GM12873 (cell line): ENCODE measurements at regions not wholly inside any gene's neighbourhood (a gene's known extent, or its start where the extent isn't known, plus 50 kb on each side); places are given as distances from the start of the nearest gene placed in this dataset.

ENCODE experiments used
- TF ChIP-seq, protein P1 (sequence below): IDR thresholded peaks from 2 replicates; pipeline ENCODE4 v1.5.1; 2012; ENCODE audit warnings: low read depth, mild to moderate bottlenecking, moderate library complexity, low read length, control low read depth; ENCODE audit not compliant: insufficient read depth; ENCODE audit errors: missing control alignments

DNA sequence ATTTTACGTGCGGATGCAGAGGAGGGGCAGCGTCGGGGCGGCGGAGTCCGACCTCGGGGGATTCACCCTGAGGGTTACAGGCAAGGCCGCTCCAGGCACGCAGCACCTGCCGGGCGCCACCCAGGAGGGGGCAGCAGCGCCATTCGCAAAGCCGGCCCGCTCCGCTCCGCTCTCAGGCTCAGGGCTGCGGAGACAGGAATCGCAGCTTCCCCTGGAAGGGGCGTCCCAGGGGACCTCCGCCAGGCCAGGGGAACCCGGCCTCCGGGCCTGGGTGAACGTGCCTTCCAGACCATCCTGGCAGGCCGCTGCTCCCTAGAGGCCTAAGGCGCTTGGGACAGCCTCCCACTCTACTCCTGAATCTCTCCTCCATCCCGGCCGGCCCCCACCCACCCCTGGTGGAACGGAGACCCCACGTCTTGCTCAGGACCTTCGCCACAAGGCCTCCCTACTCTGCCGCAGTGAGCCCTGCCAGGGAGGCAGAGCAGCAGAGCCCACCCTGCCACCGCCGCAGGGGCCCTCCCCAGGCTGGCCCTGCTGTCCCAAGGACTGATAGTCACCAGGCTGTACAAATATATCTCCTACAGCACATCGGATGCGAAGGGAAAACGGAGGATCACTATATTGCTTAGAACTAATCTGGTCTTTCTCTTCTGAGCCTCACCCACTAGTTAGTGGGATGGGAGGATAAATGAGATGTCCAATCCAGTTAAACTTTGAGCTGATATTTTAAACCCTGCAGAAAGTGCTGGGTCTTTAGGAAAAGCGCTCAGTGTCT lies 115.0 kb downstream of the SMIM20 start:
- TF ChIP-seq, protein P1, sequence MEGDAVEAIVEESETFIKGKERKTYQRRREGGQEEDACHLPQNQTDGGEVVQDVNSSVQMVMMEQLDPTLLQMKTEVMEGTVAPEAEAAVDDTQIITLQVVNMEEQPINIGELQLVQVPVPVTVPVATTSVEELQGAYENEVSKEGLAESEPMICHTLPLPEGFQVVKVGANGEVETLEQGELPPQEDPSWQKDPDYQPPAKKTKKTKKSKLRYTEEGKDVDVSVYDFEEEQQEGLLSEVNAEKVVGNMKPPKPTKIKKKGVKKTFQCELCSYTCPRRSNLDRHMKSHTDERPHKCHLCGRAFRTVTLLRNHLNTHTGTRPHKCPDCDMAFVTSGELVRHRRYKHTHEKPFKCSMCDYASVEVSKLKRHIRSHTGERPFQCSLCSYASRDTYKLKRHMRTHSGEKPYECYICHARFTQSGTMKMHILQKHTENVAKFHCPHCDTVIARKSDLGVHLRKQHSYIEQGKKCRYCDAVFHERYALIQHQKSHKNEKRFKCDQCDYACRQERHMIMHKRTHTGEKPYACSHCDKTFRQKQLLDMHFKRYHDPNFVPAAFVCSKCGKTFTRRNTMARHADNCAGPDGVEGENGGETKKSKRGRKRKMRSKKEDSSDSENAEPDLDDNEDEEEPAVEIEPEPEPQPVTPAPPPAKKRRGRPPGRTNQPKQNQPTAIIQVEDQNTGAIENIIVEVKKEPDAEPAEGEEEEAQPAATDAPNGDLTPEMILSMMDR = peak; percentile 95

DNA sequence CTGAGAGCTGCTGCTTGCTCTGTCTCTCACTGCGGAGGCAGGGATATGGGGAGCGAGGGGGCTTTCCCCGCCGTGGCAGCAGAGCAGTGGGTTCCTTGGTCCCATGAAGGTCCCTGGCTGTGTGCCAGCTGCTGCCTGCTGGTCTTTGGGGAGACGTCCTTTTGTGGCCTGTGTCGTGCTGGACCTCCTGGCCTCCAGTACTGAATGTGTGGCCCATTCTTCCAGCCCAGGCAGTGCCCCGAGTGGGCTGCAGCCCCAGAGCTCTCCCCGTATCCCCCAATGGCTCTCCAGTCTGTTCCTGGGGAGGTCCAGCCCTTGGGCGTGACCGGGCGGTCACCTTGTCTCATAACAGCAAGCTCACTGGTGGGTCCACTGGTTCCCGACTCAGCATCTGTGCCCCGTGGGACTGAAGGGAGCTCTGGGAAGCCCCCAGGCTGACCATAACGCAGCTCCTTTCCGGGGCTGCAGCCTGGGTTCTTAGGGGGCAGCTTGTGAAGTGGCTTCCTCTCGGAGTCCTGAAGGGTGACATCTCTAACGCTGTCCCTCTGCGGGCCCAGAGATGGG lies 115.6 kb downstream of the SMIM20 start:
- TF ChIP-seq, protein P1 = no peak

- TF ChIP-seq, protein P1 = no peak
These were observed 116.2 kb downstream of the SMIM20 start for GRCh38 chr4:26030260-26030667.

- TF ChIP-seq, protein P1 = no peak
These were observed 116.8 kb downstream of the SMIM20 start for GRCh38 chr4:26030780-26031179.

DNA sequence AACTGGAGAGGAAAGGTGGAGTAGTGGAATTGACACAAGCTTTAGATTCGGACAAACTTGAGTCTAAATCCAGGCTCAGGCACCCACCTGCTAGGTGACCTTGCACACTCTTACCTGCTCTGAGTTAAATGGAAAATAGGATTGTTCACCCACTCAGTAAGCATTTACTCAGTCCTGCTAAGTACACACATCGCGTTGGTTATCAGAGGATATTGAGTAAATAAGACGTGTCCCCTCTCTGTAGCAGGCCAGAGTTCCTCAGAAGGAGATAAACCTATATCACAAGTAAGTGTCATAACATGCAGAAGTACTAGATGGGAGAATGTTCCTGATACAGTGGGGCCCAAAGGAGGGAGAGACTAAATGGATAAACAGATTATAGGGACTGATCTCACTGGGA lies 117.7 kb downstream of the SMIM20 start:
- TF ChIP-seq, protein P1 = no peak

DNA sequence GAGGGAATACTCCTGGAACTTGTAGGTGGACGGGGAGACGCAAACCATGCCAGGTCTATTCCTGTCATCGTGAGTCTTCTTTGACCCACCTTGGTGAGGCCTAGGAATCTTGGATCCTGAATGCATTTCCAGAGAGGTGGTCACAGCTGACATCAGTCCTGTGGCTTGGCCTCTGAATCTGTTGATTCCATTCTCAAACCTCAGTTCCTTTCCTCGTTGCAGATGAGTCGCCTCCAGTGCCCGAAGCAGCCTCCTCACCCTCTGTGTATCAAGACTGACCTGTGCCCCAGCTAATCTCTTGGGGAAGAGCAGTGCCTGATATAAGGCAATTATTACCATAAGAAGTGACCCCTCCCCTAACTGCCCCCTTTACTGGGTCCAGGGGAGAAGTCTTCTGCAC lies 118.1 kb downstream of the SMIM20 start:
- TF ChIP-seq, protein P1 = no peak

- TF ChIP-seq, protein P1 = no peak
These were observed 118.8 kb downstream of the SMIM20 start for GRCh38 chr4:26032630-26033317.
